Smooth muscle cell (in vitro differentiated cells): ENCODE measurements at regions not wholly inside any gene's neighbourhood (a gene's known extent, or its start where the extent isn't known, plus 50 kb on each side); places are given as distances from the start of the nearest gene placed in this dataset.

ENCODE experiments used
- DNase-seq: peaks from one replicate; lab custom pipeline; 2025; ENCODE audit not compliant: unreplicated experiment; lab: John Stamatoyannopoulos, UW
- H2AFZ ChIP-seq: fragments of 200-600 bp; sonication (generic); 2 replicates; pipeline ENCODE4 v1.6.0; 2016; ENCODE audit warnings: antibody characterized with exemption, low read depth, mild to moderate bottlenecking
- H3F3A ChIP-seq: fragments of 200-600 bp; sonication (generic); 2 replicates; pipeline ENCODE4 v1.6.0; 2017; ENCODE audit warnings: antibody characterized with exemption, low read depth
- H3K27ac ChIP-seq: fragments of 200-600 bp; sonication (generic); 2 replicates; pipeline ENCODE4 v1.5.1; 2016; ENCODE audit warnings: low read depth, mild to moderate bottlenecking
- H3K27me3 ChIP-seq: fragments of 200-600 bp; sonication (generic); 2 replicates; pipeline ENCODE4 v1.6.1; 2016; ENCODE audit warnings: low read depth, mild to moderate bottlenecking
- H3K36me3 ChIP-seq: fragments of 200-600 bp; sonication (generic); 2 replicates; pipeline ENCODE4 v1.5.1; 2016; ENCODE audit warnings: low read depth
- H3K4me1 ChIP-seq: fragments of 200-600 bp; sonication (generic); 2 replicates; pipeline ENCODE4 v1.5.1; 2016; ENCODE audit warnings: low read depth
- H3K4me2 ChIP-seq: fragments of 200-600 bp; sonication (generic); 2 replicates; pipeline ENCODE4 v1.6.0; 2016; ENCODE audit warnings: mild to moderate bottlenecking
- H3K4me3 ChIP-seq: fragments of 200-600 bp; sonication (generic); 2 replicates; pipeline ENCODE4 v1.5.1; 2016; ENCODE audit warnings: mild to moderate bottlenecking
- H3K79me2 ChIP-seq: fragments of 200-600 bp; sonication (generic); 2 replicates; pipeline ENCODE4 v1.6.0; 2016; ENCODE audit warnings: low read depth, mild to moderate bottlenecking
- H3K9ac ChIP-seq: fragments of 200-600 bp; sonication (generic); 2 replicates; pipeline ENCODE4 v1.6.0; 2016; ENCODE audit warnings: low read depth
- H3K9me3 ChIP-seq: fragments of 200-600 bp; sonication (generic); replicated peaks from 2 replicates; pipeline ENCODE4 v1.5.1; 2016; ENCODE audit warnings: low read depth
- H4K20me1 ChIP-seq: fragments of 200-600 bp; sonication (generic); 2 replicates; pipeline ENCODE4 v1.6.0; 2016; ENCODE audit warnings: low read depth
- CTCF ChIP-seq: fragments of 200-600 bp; sonication (generic); IDR thresholded peaks from 2 replicates; pipeline ENCODE4 v1.5.1; 2017; ENCODE audit warnings: borderline replicate concordance, mild to moderate bottlenecking, antibody characterized with exemption; ENCODE audit not compliant: insufficient read depth, poor library complexity, severe bottlenecking
- WGBS: methylation state at CpG from one replicate; pipeline ENCODE4 v1.1.7; 2016; ENCODE audit warnings: low lambda C conversion rate; 5-methylcytosine and 5-hydroxymethylcytosine counted together

- TF ChIP-seq CTCF: no peak
- 91% methylated on average over 1 of the region's 1 CpG for WGBS
- Histone ChIP-seq H3K4me1 (no peaks in the 10 kb centered on the region), H4K20me1 (no peaks in the 10 kb centered on the region), H3K4me3 (no peak overlapping the region), H3K27me3 (peaks cover 9% of the 10 kb centered on the region), H3K36me3 (no peaks in the 10 kb centered on the region), H3F3A (no peaks in the 10 kb centered on the region), H3K9ac (no peak overlapping the region), H3K27ac (no peak overlapping the region), H3K4me2 (no peak overlapping the region), H3K79me2 (no peaks in the 10 kb centered on the region), H2AFZ (no peak overlapping the region), H3K9me3 (no peaks in the 10 kb centered on the region)
- no peak for DNase-seq
These were observed 129.8 kb upstream of the KIRREL3 start for GRCh38 chr11:127130321-127130720.

GRCh38 chr11:127126986-127127385 lies 126.4 kb upstream of the KIRREL3 start:
- 42% methylated on average over 3 of the region's 3 CpGs for WGBS
- Histone ChIP-seq H3K4me2 (no peak overlapping the region), H3F3A (no peaks in the 10 kb centered on the region), H3K27ac (no peak overlapping the region), H2AFZ (no peak overlapping the region), H3K79me2 (no peaks in the 10 kb centered on the region), H3K9ac (no peak overlapping the region), H3K4me1 (no peaks in the 10 kb centered on the region), H3K9me3 (no peaks in the 10 kb centered on the region), H3K27me3 (peaks cover 5% of the 10 kb centered on the region), H3K4me3 (no peak overlapping the region), H4K20me1 (no peaks in the 10 kb centered on the region), H3K36me3 (no peaks in the 10 kb centered on the region)
- no peak for DNase-seq
- no peak for TF ChIP-seq CTCF

GRCh38 chr11:127119356-127119755 lies 118.8 kb upstream of the KIRREL3 start:
- Histone ChIP-seq H3K36me3 (no peaks in the 10 kb centered on the region), H3K79me2 (no peaks in the 10 kb centered on the region), H2AFZ (no peak overlapping the region), H3K4me2 (no peak overlapping the region), H3K9ac (no peak overlapping the region), H3F3A (no peaks in the 10 kb centered on the region), H3K4me3 (no peak overlapping the region), H4K20me1 (no peaks in the 10 kb centered on the region), H3K27me3 (peaks cover under 1% of the 10 kb centered on the region), H3K4me1 (no peaks in the 10 kb centered on the region), H3K9me3 (no peaks in the 10 kb centered on the region), H3K27ac (no peak overlapping the region)
- WGBS: 93% methylated on average over 5 of the region's 5 CpGs
- no peak for DNase-seq
- TF ChIP-seq CTCF: no peak

- no peak for DNase-seq
- H4K20me1 ChIP-seq: no peaks in the 10 kb centered on the region
- H3F3A ChIP-seq: no peaks in the 10 kb centered on the region
- no peak for TF ChIP-seq CTCF
- H3K4me1 ChIP-seq: no peaks in the 10 kb centered on the region
- no peak overlapping the region for H3K9ac ChIP-seq
- H3K4me3 ChIP-seq: no peak overlapping the region
- H2AFZ ChIP-seq: no peak overlapping the region
- WGBS: 92% methylated on average over 9 of the region's 9 CpGs
- H3K27ac ChIP-seq: no peak overlapping the region
- no peaks in the 10 kb centered on the region for H3K79me2 ChIP-seq
- H3K4me2 ChIP-seq: no peak overlapping the region
- no peaks in the 10 kb centered on the region for H3K27me3 ChIP-seq
- H3K9me3 ChIP-seq: no peaks in the 10 kb centered on the region
- H3K36me3 ChIP-seq: no peaks in the 10 kb centered on the region
These were observed 118.2 kb upstream of the KIRREL3 start for GRCh38 chr11:127118811-127119210.
